Limb (tissue), 2 donors: ENCODE measurements at regions not wholly inside any gene's neighbourhood (a gene's known extent, or its start where the extent isn't known, plus 50 kb on each side); places are given as distances from the start of the nearest gene placed in this dataset.
A peak's percentile ranks its signal among the peaks of the same experiment; 100 is the strongest.
"Not testable (repeated sequence)": the region's sequence is repeated elsewhere in the genome, so short reads cannot be mapped to it uniquely, and the experiment has no call there.

ENCODE experiments used
- DNase-seq, 2 donors: peaks; one replicate each; pipeline ENCODE4 v3.0.0-alpha.2; 2016; ENCODE audit errors: extremely low spot score in 2 of 2

GRCh38 chr1:104294259-104294658 is 544.6 kb downstream of the AMY1C start:
- no peak for DNase-seq

- no peak for DNase-seq
These were observed 545.8 kb downstream of the AMY1C start for GRCh38 chr1:104295511-104295910.

- DNase-seq = no peak
These were observed 560.0 kb downstream of the AMY1C start for GRCh38 chr1:104309673-104310072.

GRCh38 chr1:104315823-104316222 is 566.1 kb downstream of the AMY1C start:
- no peak for DNase-seq

- no peak for DNase-seq
These were observed 572.4 kb downstream of the AMY1C start for GRCh38 chr1:104322131-104322530.

- DNase-seq = no peak
These were observed 579.6 kb downstream of the AMY1C start for GRCh38 chr1:104329278-104329677.

- no peak for DNase-seq
These were observed 582.1 kb downstream of the AMY1C start for GRCh38 chr1:104331763-104332162.

- DNase-seq = not testable (repeated sequence)
These were observed 588.2 kb downstream of the AMY1C start for GRCh38 chr1:104337927-104338326.

GRCh38 chr1:104341944-104342343 is 592.2 kb downstream of the AMY1C start:
- no peak for DNase-seq

- no peak for DNase-seq
These were observed 598.6 kb downstream of the AMY1C start for GRCh38 chr1:104348277-104348676.

- DNase-seq = peak in 1 of 2 donors; percentile 1
These were observed 603.9 kb downstream of the AMY1C start for GRCh38 chr1:104353580-104353979.

- DNase-seq = no peak
These were observed 608.4 kb downstream of the AMY1C start for GRCh38 chr1:104358086-104358485.

GRCh38 chr1:104358621-104359020 is 608.9 kb downstream of the AMY1C start:
- DNase-seq = no peak

- DNase-seq = no peak
These were observed 628.7 kb downstream of the AMY1C start for GRCh38 chr1:104378414-104378813.

- no peak for DNase-seq
These were observed 630.3 kb downstream of the AMY1C start for GRCh38 chr1:104380003-104380402.

- DNase-seq = no peak
These were observed 638.2 kb downstream of the AMY1C start for GRCh38 chr1:104387716-104388508.

- no peak for DNase-seq
These were observed 642.9 kb downstream of the AMY1C start for GRCh38 chr1:104392552-104392951.

- DNase-seq = no peak
These were observed 652.5 kb downstream of the AMY1C start for GRCh38 chr1:104402178-104402577.

GRCh38 chr1:104403883-104404282 is 654.2 kb downstream of the AMY1C start:
- DNase-seq = no peak

- DNase-seq = no peak
These were observed 657.0 kb downstream of the AMY1C start for GRCh38 chr1:104406728-104407127.

GRCh38 chr1:104408268-104408667 is 658.6 kb downstream of the AMY1C start:
- DNase-seq = no peak

- no peak for DNase-seq
These were observed 685.6 kb downstream of the AMY1C start for GRCh38 chr1:104435255-104435654.

- DNase-seq = no peak
These were observed 690.3 kb downstream of the AMY1C start for GRCh38 chr1:104440011-104440410.

- no peak for DNase-seq
These were observed 707.0 kb downstream of the AMY1C start for GRCh38 chr1:104456724-104457123.
